SK-N-MC (cell line): ENCODE measurements at regions not wholly inside any gene's neighbourhood (a gene's known extent, or its start where the extent isn't known, plus 50 kb on each side); places are given as distances from the start of the nearest gene placed in this dataset.

ENCODE experiments used
- EZH2 ChIP-seq: fragments of 200-600 bp; sonication (generic); IDR thresholded peaks from one replicate; pipeline ENCODE4 v1.6.1; 2017; ENCODE audit warnings: antibody characterized with exemption
- POLR2AphosphoS5 ChIP-seq: IDR thresholded peaks from 2 replicates; pipeline ENCODE4 v1.6.1; 2012; ENCODE audit warnings: mild to moderate bottlenecking, low read depth, low read length, borderline replicate concordance

DNA sequence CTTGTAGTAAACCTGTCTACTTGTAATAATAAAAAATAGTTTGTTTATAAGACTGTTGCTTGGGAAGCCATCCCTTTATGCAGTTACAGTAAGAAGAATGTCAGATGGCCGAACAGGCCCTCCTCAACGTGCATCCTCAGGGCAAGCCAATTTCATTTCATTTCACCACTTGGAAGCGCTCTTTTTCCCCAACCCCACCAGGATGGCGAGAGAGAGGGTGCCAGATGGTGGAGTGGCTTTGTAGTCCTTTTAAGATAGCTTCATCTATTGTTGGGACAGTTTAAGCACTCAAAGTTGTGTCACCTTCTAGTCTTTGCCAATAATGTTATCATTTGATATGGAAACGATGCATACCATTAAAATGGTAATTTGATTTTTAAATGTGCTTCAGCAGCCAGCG is 356.3 kb upstream of the CAMK1G start:
- no peak for TF ChIP-seq EZH2
- TF ChIP-seq POLR2AphosphoS5, result no peak
